ENCODE measurements at regions not wholly inside any gene's neighbourhood (a gene's known extent, or its start where the extent isn't known, plus 50 kb on each side); places are given as distances from the start of the nearest gene placed in this dataset.

- Histone ChIP-seq H3K27me3 (no peaks in the 10 kb centered on the region), H3K36me3 (no peaks in the 10 kb centered on the region), H3K27ac (no peak overlapping the region), H3K4me1 (peaks cover 0 to 5% (median 0%) of the 10 kb centered on the region in 4 donors), H3K4me3 (no peak overlapping the region), H3K9me3 (no peaks in the 10 kb centered on the region)
- intact Hi-C loops (cut with DNase I; ENCODE audit: low total_unique reads) (no loop called here), in situ Hi-C loops (cut with MboI; ENCODE audit: low pct_ligation_motif_present in 1 of 4, low pct_unique_long_range_greater_than_20kb in 1 of 4, low sequenced_read_pairs in 3 of 4) (no loop called here)
- WGBS, 2 donors (ENCODE audit: low coverage in 1 of 2): 71 to 74% methylated on average over 3 to 7 of the region's 7 CpGs
- TF ChIP-seq CTCF (IDR thresholded peaks at IDR 0.05) (no peak), POLR2AphosphoS5 (IDR thresholded peaks at IDR 0.05) (no peak), POLR2A (IDR thresholded peaks at IDR 0.05) (no peak), EP300 (IDR thresholded peaks at IDR 0.05; ENCODE audit: low read depth) (no peak)
- no peak for DNase-seq
Measured at GRCh38 chr6:150745896-150746295, 119.6 kb upstream of the MTHFD1L start.

GRCh38 chr6:150747155-150747554 is 118.3 kb upstream of the MTHFD1L start:
- H3K4me1 ChIP-seq: peaks cover 0 to 5% (median 0%) of the 10 kb centered on the region in 4 donors
- intact Hi-C loops (cut with DNase I; ENCODE audit: low total_unique reads): no loop called here
- TF ChIP-seq EP300 (IDR thresholded peaks at IDR 0.05; ENCODE audit: low read depth) (no peak), CTCF (IDR thresholded peaks at IDR 0.05) (no peak), POLR2A (IDR thresholded peaks at IDR 0.05) (no peak), POLR2AphosphoS5 (IDR thresholded peaks at IDR 0.05) (no peak)
- DNase-seq: no peak
- in situ Hi-C loops (cut with MboI; ENCODE audit: low pct_ligation_motif_present in 1 of 4, low pct_unique_long_range_greater_than_20kb in 1 of 4, low sequenced_read_pairs in 3 of 4): no loop called here
- H3K27me3 ChIP-seq: no peaks in the 10 kb centered on the region
- WGBS, 2 donors (ENCODE audit: low coverage in 1 of 2): 49 to 54% methylated on average over 4 of the region's 4 CpGs
- H3K9me3 ChIP-seq: no peaks in the 10 kb centered on the region
- H3K36me3 ChIP-seq: no peaks in the 10 kb centered on the region
- no peak overlapping the region for H3K4me3 ChIP-seq
- no peak overlapping the region for H3K27ac ChIP-seq

GRCh38 chr6:150749091-150749670 is 116.3 kb upstream of the MTHFD1L start:
- in situ Hi-C loops (cut with MboI; ENCODE audit: low pct_ligation_motif_present in 1 of 4, low pct_unique_long_range_greater_than_20kb in 1 of 4, low sequenced_read_pairs in 3 of 4) (no loop called here), intact Hi-C loops (cut with DNase I; ENCODE audit: low total_unique reads) (no loop called here)
- no peaks in the 10 kb centered on the region for H3K27me3 ChIP-seq
- H3K4me1 ChIP-seq: peaks cover 0 to 10% (median 2%) of the 10 kb centered on the region in 4 donors
- TF ChIP-seq EP300 (IDR thresholded peaks at IDR 0.05; ENCODE audit: low read depth): no peak
- no peak for TF ChIP-seq POLR2AphosphoS5 (IDR thresholded peaks at IDR 0.05)
- TF ChIP-seq POLR2A (IDR thresholded peaks at IDR 0.05): no peak
- no peak for TF ChIP-seq CTCF (IDR thresholded peaks at IDR 0.05)
- no peaks in the 10 kb centered on the region for H3K36me3 ChIP-seq
- no peak overlapping the region for H3K4me3 ChIP-seq
- 67 to 100% methylated on average over 1 to 8 of the region's 8 CpGs for WGBS, 2 donors (ENCODE audit: low coverage in 1 of 2)
- H3K27ac ChIP-seq: no peak overlapping the region
- no peak for DNase-seq
- no peaks in the 10 kb centered on the region for H3K9me3 ChIP-seq

DNA sequence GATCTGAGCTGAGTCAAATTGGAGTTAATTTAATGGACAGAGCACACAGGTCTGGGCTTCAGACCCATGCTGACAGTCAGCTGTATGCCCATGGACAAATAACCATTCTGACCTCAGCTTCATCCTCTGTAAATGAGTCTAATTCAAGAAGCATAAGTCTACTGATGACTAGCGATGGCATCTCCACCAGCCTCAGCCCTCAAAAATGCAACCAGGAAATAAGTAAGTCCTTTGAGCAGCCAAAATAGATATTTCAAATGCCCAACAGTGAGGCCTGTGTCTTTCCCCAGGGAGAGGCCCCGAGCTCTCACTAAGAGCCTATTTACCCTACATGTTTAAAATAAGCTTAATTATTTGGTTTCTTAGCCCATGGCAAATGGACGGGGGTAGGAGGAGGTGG is 114.2 kb upstream of the MTHFD1L start:
- H3K4me3 ChIP-seq: no peak overlapping the region
- intact Hi-C loops (cut with DNase I; ENCODE audit: low total_unique reads) (no loop called here), in situ Hi-C loops (cut with MboI; ENCODE audit: low pct_ligation_motif_present in 1 of 4, low pct_unique_long_range_greater_than_20kb in 1 of 4, low sequenced_read_pairs in 3 of 4) (no loop called here)
- H3K36me3 ChIP-seq: no peaks in the 10 kb centered on the region
- no peaks in the 10 kb centered on the region for H3K9me3 ChIP-seq
- H3K4me1 ChIP-seq: peaks cover 0 to 10% (median 2%) of the 10 kb centered on the region in 4 donors
- no peak overlapping the region for H3K27ac ChIP-seq
- no peaks in the 10 kb centered on the region for H3K27me3 ChIP-seq
- 85% methylated on average over 3 of the region's 3 CpGs; no CpG with 5 or more reads in 1 of the 2 donors for WGBS, 2 donors (ENCODE audit: low coverage in 1 of 2)
- TF ChIP-seq POLR2AphosphoS5 (IDR thresholded peaks at IDR 0.05) (no peak), POLR2A (IDR thresholded peaks at IDR 0.05) (no peak), EP300 (IDR thresholded peaks at IDR 0.05; ENCODE audit: low read depth) (no peak), CTCF (IDR thresholded peaks at IDR 0.05) (no peak)
- DNase-seq: no peak
